Astrocyte (in vitro differentiated cells and primary cell): ENCODE measurements at regions not wholly inside any gene's neighbourhood (a gene's known extent, or its start where the extent isn't known, plus 50 kb on each side); places are given as distances from the start of the nearest gene placed in this dataset.

Source experiments
- CTCF ChIP-seq: IDR thresholded peaks from 2 replicates; pipeline ENCODE4 v1.5.1; 2011; ENCODE audit warnings: low read depth, mild to moderate bottlenecking, inconsistent platforms, low read length, moderate library complexity; ENCODE audit not compliant: insufficient read depth
- EZH2 ChIP-seq: IDR thresholded peaks from 2 replicates; pipeline ENCODE4 v1.6.1; 2012; ENCODE audit warnings: mild to moderate bottlenecking, low read length, inconsistent platforms; ENCODE audit not compliant: insufficient read depth

GRCh38 chr5:12125895-12126294, 221.6 kb upstream of the CTNND2 start:
- TF ChIP-seq CTCF, result no peak
- no peak for TF ChIP-seq EZH2
